ENCODE measurements at regions not wholly inside any gene's neighbourhood (a gene's known extent, or its start where the extent isn't known, plus 50 kb on each side); places are given as distances from the start of the nearest gene placed in this dataset.

GRCh38 chr18:28712172-28712571 is 535.2 kb upstream of the CDH2 start:
- TF ChIP-seq E2F6 (IDR thresholded peaks at IDR 0.05; ENCODE audit: borderline replicate concordance, low read depth), result no peak
- TF ChIP-seq BHLHE40 (IDR thresholded peaks at IDR 0.05; ENCODE audit: low read depth, low read length), result no peak
